IMR-90 (cell line): ENCODE measurements at regions not wholly inside any gene's neighbourhood (a gene's known extent, or its start where the extent isn't known, plus 50 kb on each side); places are given as distances from the start of the nearest gene placed in this dataset.

ENCODE experiments used
- ATAC-seq: fragments of 200-7000 bp; cut with Tn5 transposase; 2 replicates; pipeline ENCODE4 v1.9.1; 2020; ENCODE audit warnings: low read depth, mild to moderate bottlenecking, moderate library complexity
- BruUV-seq: library from RNA; stranded (reverse); fragments of 400-500 nt; replicated peaks from 2 replicates; lab custom pipeline; 2021; lab: Mats Ljungman, UMichigan
- CTCF ChIA-PET: fragments of 300-600 bp; formaldehyde crosslinking; extraction: SDS; loops from one replicate; lab custom pipeline; 2021; ENCODE audit warnings: antibody characterized with exemption; lab: Yijun Ruan, JAX
- POLR2A ChIA-PET: fragments of 300-600 bp; sonication (Branson Sonifier 250); formaldehyde crosslinking; loops from one replicate; lab custom pipeline; 2022; ENCODE audit warnings: antibody characterized with exemption; ENCODE audit not compliant: unreplicated experiment; lab: Charles Lee
- DNase-seq: peaks from one replicate; pipeline ENCODE4 v3.0.0; 2013
- H2AFZ ChIP-seq: replicated peaks from 2 replicates; pipeline ENCODE3; 2013; ENCODE audit warnings: low read length, mild to moderate bottlenecking; ENCODE audit not compliant: poor library complexity
- H2AK5ac ChIP-seq: 2 replicates; pipeline ENCODE4 v1.6.1; 2013; ENCODE audit warnings: low read depth, low read length, inconsistent platforms
- H2AK9ac ChIP-seq: replicated peaks from 2 replicates; pipeline ENCODE3; 2013; ENCODE audit warnings: mild to moderate bottlenecking, low read depth, low read length, moderate library complexity; ENCODE audit not compliant: poor library complexity
- H2BK120ac ChIP-seq: 2 replicates; pipeline ENCODE4 v1.6.1; 2013; ENCODE audit warnings: low read depth, low read length, inconsistent platforms
- H2BK15ac ChIP-seq: 3 replicates; pipeline ENCODE4 v1.6.1; 2013; ENCODE audit warnings: low read depth, low read length, inconsistent platforms
- H2BK20ac ChIP-seq: 2 replicates; pipeline ENCODE4 v1.6.1; 2013; ENCODE audit warnings: low read depth, mild to moderate bottlenecking, inconsistent platforms, low read length, moderate library complexity
- H2BK5ac ChIP-seq: 2 replicates; pipeline ENCODE4 v1.6.1; 2013; ENCODE audit warnings: mild to moderate bottlenecking, low read depth, low read length, inconsistent platforms; ENCODE audit not compliant: poor library complexity, severe bottlenecking
- H3K14ac ChIP-seq: replicated peaks from 2 replicates; pipeline ENCODE4 v1.6.1; 2013; ENCODE audit warnings: low read depth, low read length, inconsistent platforms
- H3K18ac ChIP-seq: 2 replicates; pipeline ENCODE4 v1.6.1; 2013; ENCODE audit warnings: low read depth, low read length, control low read depth
- H3K23ac ChIP-seq: 2 replicates; pipeline ENCODE4 v1.6.1; 2013; ENCODE audit warnings: low read depth, low read length, inconsistent platforms
- H3K27ac ChIP-seq: 2 replicates; pipeline ENCODE4 v1.5.1; 2013; ENCODE audit warnings: mild to moderate bottlenecking, control low read depth, low read length; ENCODE audit not compliant: insufficient read depth
- H3K27me3 ChIP-seq: 2 replicates; pipeline ENCODE4 v1.6.1; 2013; ENCODE audit warnings: low read length; ENCODE audit not compliant: control insufficient read depth, insufficient read depth
- H3K36me3 ChIP-seq: 2 replicates; pipeline ENCODE4 v1.6.1; 2013; ENCODE audit warnings: low read length, mixed read lengths; ENCODE audit not compliant: control insufficient read depth, insufficient read depth
- H3K4ac ChIP-seq: 2 replicates; pipeline ENCODE4 v1.6.1; 2013; ENCODE audit warnings: low read depth, low read length, inconsistent platforms
- H3K4me1 ChIP-seq: 2 replicates; pipeline ENCODE4 v1.6.1; 2013; ENCODE audit warnings: low read length, mixed read lengths; ENCODE audit not compliant: control insufficient read depth, insufficient read depth
- H3K4me2 ChIP-seq: 2 replicates; pipeline ENCODE4 v1.6.1; 2013; ENCODE audit warnings: low read depth, mild to moderate bottlenecking, control low read depth, low read length, moderate library complexity
- H3K4me3 ChIP-seq: 2 replicates; pipeline ENCODE4 v1.5.1; 2013; ENCODE audit warnings: low read depth, mild to moderate bottlenecking, control low read depth, low read length, moderate library complexity; ENCODE audit not compliant: insufficient read depth
- H3K56ac ChIP-seq: 2 replicates; pipeline ENCODE4 v1.6.1; 2013; ENCODE audit warnings: low read length, inconsistent platforms; ENCODE audit not compliant: insufficient read depth; ENCODE audit errors: extremely low read depth
- H3K79me1 ChIP-seq, 2 experiments: 2 replicates each; pipeline ENCODE4 v1.6.1; 2013; ENCODE audit warnings: low read length in 2 of 2, inconsistent platforms in 1 of 2, low read depth in 1 of 2
- H3K9ac ChIP-seq: 2 replicates; pipeline ENCODE4 v1.6.1; 2013; ENCODE audit warnings: low read depth, low read length, control low read depth
- H3K9me1 ChIP-seq: 2 replicates; pipeline ENCODE4 v1.6.1; 2013; ENCODE audit warnings: low read length, inconsistent platforms; ENCODE audit not compliant: insufficient read depth
- H3K9me3 ChIP-seq: 2 replicates; pipeline ENCODE4 v1.6.1; 2013; ENCODE audit warnings: low read length; ENCODE audit not compliant: control insufficient read depth, insufficient read depth
- H4K20me1 ChIP-seq: 2 replicates; pipeline ENCODE4 v1.6.1; 2013; ENCODE audit warnings: low read length, inconsistent platforms; ENCODE audit not compliant: insufficient read depth
- H4K5ac ChIP-seq: 2 replicates; pipeline ENCODE4 v1.6.1; 2013; ENCODE audit warnings: mild to moderate bottlenecking, low read depth, low read length, control low read depth
- H4K8ac ChIP-seq, 2 experiments: 2 replicates each; pipeline ENCODE4 v1.6.1; 2013; ENCODE audit warnings: low read depth in 2 of 2, low read length in 2 of 2, control low read depth in 1 of 2, inconsistent platforms in 1 of 2
- H4K91ac ChIP-seq: 2 replicates; pipeline ENCODE4 v1.6.1; 2013; ENCODE audit warnings: low read depth, low read length, inconsistent platforms; ENCODE audit not compliant: insufficient read depth
- BHLHE40 ChIP-seq: fragments of 150-350 bp; IDR thresholded peaks from 2 replicates; pipeline ENCODE4 v1.6.1; 2016; ENCODE audit warnings: mild to moderate bottlenecking, low read depth, low read length
- CEBPB ChIP-seq: IDR thresholded peaks from 2 replicates; pipeline ENCODE4 v1.6.1; 2012; ENCODE audit warnings: low read depth, low read length, improper control_type of control experiment
- CHD1 ChIP-seq: IDR thresholded peaks from 2 replicates; pipeline ENCODE4 v1.6.1; 2012; ENCODE audit warnings: low read depth, low read length, improper control_type of control experiment
- FOS ChIP-seq: fragments of 150-350 bp; IDR thresholded peaks from 2 replicates; pipeline ENCODE4 v1.6.1; 2016; ENCODE audit warnings: low read depth, low read length
- MAFK ChIP-seq: IDR thresholded peaks from 2 replicates; pipeline ENCODE4 v1.6.1; 2012; ENCODE audit warnings: low read depth, low read length, improper control_type of control experiment
- MAZ ChIP-seq: IDR thresholded peaks from 2 replicates; pipeline ENCODE4 v1.6.1; 2012; ENCODE audit warnings: low read depth, mild to moderate bottlenecking, low read length, improper control_type of control experiment, moderate library complexity, borderline replicate concordance
- MXI1 ChIP-seq: IDR thresholded peaks from 2 replicates; pipeline ENCODE4 v1.6.1; 2012; ENCODE audit warnings: low read depth, mild to moderate bottlenecking, low read length, moderate library complexity, borderline replicate concordance
- NFE2L2 ChIP-seq: fragments of 150-350 bp; IDR thresholded peaks from 2 replicates; pipeline ENCODE4 v1.6.1; 2016; ENCODE audit warnings: low read depth, mild to moderate bottlenecking, low read length
- POLR2A ChIP-seq: IDR thresholded peaks from 2 replicates; pipeline ENCODE4 v1.6.1; 2012; ENCODE audit warnings: mild to moderate bottlenecking, low read depth, low read length
- RAD21 ChIP-seq: IDR thresholded peaks from 2 replicates; pipeline ENCODE4 v1.6.1; 2012; ENCODE audit warnings: low read length, improper control_type of control experiment
- RCOR1 ChIP-seq: IDR thresholded peaks from 2 replicates; pipeline ENCODE4 v1.6.1; 2012; ENCODE audit warnings: mild to moderate bottlenecking, low read length, improper control_type of control experiment; ENCODE audit not compliant: insufficient replicate concordance
- RFX5 ChIP-seq: IDR thresholded peaks from 2 replicates; pipeline ENCODE4 v1.8.0; 2012; ENCODE audit warnings: low read depth, mild to moderate bottlenecking, low read length, moderate library complexity
- SMC3 ChIP-seq: fragments of 150-350 bp; IDR thresholded peaks from 2 replicates; pipeline ENCODE4 v1.6.1; 2016; ENCODE audit warnings: low read depth, mild to moderate bottlenecking, antibody characterized with exemption, low read length, moderate library complexity
- USF2 ChIP-seq: fragments of 150-350 bp; IDR thresholded peaks from 2 replicates; pipeline ENCODE4 v1.6.1; 2017; ENCODE audit warnings: mild to moderate bottlenecking, antibody characterized with exemption, low read length, low read depth
- WGBS, 2 experiments: methylation state at CpG; one replicate each; pipeline versions ENCODE4 v1.1.5 to v1.1.7; 2013; ENCODE audit warnings: missing lambda C conversion rate in 2 of 2; ENCODE audit not compliant: insufficient read length in 1 of 2; ENCODE audit errors: extremely low coverage in 2 of 2; 5-methylcytosine and 5-hydroxymethylcytosine counted together
- dilution Hi-C: fragments of 300-500 bp; cut with HindIII; formaldehyde crosslinking; loops from one replicate; pipeline ENCODE4 v1.14.3; 2018; ENCODE audit warnings: low sequenced_read_pairs; ENCODE audit not compliant: unreplicated experiment
- in situ Hi-C: fragments of 300-500 bp; cut with MboI; formaldehyde crosslinking; loops from 3 replicates; pipeline ENCODE4 v1.14.3; 2019; ENCODE audit warnings: low sequenced_read_pairs, inconsistent platforms, mixed read lengths
- intact Hi-C: fragments of 100-400 bp; cut with micrococcal nuclease; formaldehyde crosslinking; loops from 2 replicates; pipeline ENCODE4 v1.10.0; 2022
- TF ChIP-seq, protein P1 (sequence below): fragments of 150-350 bp; IDR thresholded peaks from 2 replicates; pipeline ENCODE4 v1.6.1; 2016; ENCODE audit warnings: low read depth, mild to moderate bottlenecking, low read length, moderate library complexity, borderline replicate concordance
- TF ChIP-seq, protein P2 (sequence below): conservative IDR thresholded peaks from 2 replicates; pipeline ENCODE4 v1.5.1; 2012; ENCODE audit warnings: mild to moderate bottlenecking, low read depth, low read length, improper control_type of control experiment

DNA sequence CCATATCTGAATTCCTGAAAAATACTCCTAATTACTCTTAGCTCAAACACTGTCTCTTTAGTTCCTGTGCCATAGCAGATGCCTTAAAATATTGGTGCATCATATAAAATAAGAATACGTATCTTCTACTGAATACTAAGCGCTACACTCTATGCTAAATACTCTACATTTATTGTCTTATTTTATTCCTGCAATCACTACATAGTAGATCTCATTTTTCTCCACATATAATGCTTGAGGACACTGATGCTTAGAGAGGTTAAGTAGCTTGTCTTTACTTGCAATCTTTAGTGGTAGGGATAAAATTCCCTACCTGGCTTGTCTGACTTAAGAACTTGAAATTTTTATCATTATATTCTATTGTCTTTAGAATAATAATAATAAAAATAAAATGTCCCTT is 137.3 kb upstream of the SETBP1 start:
- dilution Hi-C loops: no loop called here
- POLR2A ChIA-PET: interaction anchor here (0.6 kb wide), 1 partner anchor 460 kb away, joined by 3 read pairs; no protein-coding TSS in a partner anchor
- no CpG with 5 or more reads among the region's 2 CpGs for whole genome bisulfite sequencing, 2 experiments

More for the DNA sequence above, 137.3 kb upstream of the SETBP1 start:
- H2AFZ ChIP-seq: no peak overlapping the region
- intact Hi-C loops: no loop called here
- no peaks in the 10 kb centered on the region for H3K79me1 ChIP-seq
- no peak overlapping the region for H3K4me2 ChIP-seq
- H4K91ac ChIP-seq: no peak overlapping the region
- ATAC-seq: no peak
- H4K20me1 ChIP-seq: no peaks in the 10 kb centered on the region
- no peak for DNase-seq
- CTCF ChIA-PET: interaction anchor here (0.6 kb wide), 1 partner anchor 287 kb away, joined by 3 read pairs; no protein-coding TSS in a partner anchor
- H4K8ac ChIP-seq: no peak overlapping the region
- H3K14ac ChIP-seq: no peak overlapping the region
- no peaks in the 10 kb centered on the region for H3K9me3 ChIP-seq
- H3K4ac ChIP-seq: no peak overlapping the region
- no peak overlapping the region for H3K56ac ChIP-seq
- no peak overlapping the region for H2BK120ac ChIP-seq
- H3K18ac ChIP-seq: no peak overlapping the region
- no peaks in the 10 kb centered on the region for H3K4me1 ChIP-seq
- in situ Hi-C loops: no loop called here
- no TSS peak for BruUV-seq
- no peak overlapping the region for H2BK5ac ChIP-seq
- no peak overlapping the region for H3K27ac ChIP-seq
- no peak overlapping the region for H3K9ac ChIP-seq
- no peak for TF ChIP-seq BHLHE40
- no peak for TF ChIP-seq RAD21
- no peak for TF ChIP-seq FOS
- no peak for TF ChIP-seq MAZ
- no peak for TF ChIP-seq NFE2L2
- TF ChIP-seq MXI1: no peak
- no peak for TF ChIP-seq CEBPB
- no peak for TF ChIP-seq MAFK
- no peak for TF ChIP-seq CHD1
- TF ChIP-seq RCOR1: no peak
- TF ChIP-seq POLR2A: no peak
- no peak for TF ChIP-seq RFX5
- TF ChIP-seq, protein P1, sequence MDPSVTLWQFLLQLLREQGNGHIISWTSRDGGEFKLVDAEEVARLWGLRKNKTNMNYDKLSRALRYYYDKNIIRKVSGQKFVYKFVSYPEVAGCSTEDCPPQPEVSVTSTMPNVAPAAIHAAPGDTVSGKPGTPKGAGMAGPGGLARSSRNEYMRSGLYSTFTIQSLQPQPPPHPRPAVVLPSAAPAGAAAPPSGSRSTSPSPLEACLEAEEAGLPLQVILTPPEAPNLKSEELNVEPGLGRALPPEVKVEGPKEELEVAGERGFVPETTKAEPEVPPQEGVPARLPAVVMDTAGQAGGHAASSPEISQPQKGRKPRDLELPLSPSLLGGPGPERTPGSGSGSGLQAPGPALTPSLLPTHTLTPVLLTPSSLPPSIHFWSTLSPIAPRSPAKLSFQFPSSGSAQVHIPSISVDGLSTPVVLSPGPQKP: no peak
- TF ChIP-seq USF2: no peak
- TF ChIP-seq, protein P2, sequence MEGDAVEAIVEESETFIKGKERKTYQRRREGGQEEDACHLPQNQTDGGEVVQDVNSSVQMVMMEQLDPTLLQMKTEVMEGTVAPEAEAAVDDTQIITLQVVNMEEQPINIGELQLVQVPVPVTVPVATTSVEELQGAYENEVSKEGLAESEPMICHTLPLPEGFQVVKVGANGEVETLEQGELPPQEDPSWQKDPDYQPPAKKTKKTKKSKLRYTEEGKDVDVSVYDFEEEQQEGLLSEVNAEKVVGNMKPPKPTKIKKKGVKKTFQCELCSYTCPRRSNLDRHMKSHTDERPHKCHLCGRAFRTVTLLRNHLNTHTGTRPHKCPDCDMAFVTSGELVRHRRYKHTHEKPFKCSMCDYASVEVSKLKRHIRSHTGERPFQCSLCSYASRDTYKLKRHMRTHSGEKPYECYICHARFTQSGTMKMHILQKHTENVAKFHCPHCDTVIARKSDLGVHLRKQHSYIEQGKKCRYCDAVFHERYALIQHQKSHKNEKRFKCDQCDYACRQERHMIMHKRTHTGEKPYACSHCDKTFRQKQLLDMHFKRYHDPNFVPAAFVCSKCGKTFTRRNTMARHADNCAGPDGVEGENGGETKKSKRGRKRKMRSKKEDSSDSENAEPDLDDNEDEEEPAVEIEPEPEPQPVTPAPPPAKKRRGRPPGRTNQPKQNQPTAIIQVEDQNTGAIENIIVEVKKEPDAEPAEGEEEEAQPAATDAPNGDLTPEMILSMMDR: no peak
- TF ChIP-seq SMC3: no peak
- H2AK9ac ChIP-seq: no peak overlapping the region
- no peak overlapping the region for H4K5ac ChIP-seq
- H2BK20ac ChIP-seq: no peak overlapping the region
- H3K27me3 ChIP-seq: no peaks in the 10 kb centered on the region; the same call in 1 of the 2 replicates
- H3K4me3 ChIP-seq: no peak overlapping the region
- no peak overlapping the region for H2AK5ac ChIP-seq
- no peaks in the 10 kb centered on the region for H3K36me3 ChIP-seq
- H3K23ac ChIP-seq: no peak overlapping the region
- no peak overlapping the region for H2BK15ac ChIP-seq
- no peaks in the 10 kb centered on the region for H3K9me1 ChIP-seq
